K562 (cell line): ENCODE measurements at regions not wholly inside any gene's neighbourhood (a gene's known extent, or its start where the extent isn't known, plus 50 kb on each side); places are given as distances from the start of the nearest gene placed in this dataset.

Experiments used
- ARNT ChIP-seq, 2 experiments: fragments of 450-650 bp; IDR thresholded peaks; 2 replicates each; pipeline ENCODE4 v1.6.1; 2016; ENCODE audit warnings: mild to moderate bottlenecking in 1 of 2
- HMG20B ChIP-seq: fragments of 250-450 bp; sonication (Bioruptor Pico); IDR thresholded peaks from 2 replicates; pipeline ENCODE4 v1.5.0; 2021; ENCODE audit warnings: mild to moderate bottlenecking
- KHSRP ChIP-seq: fragments of 450-650 bp; IDR thresholded peaks from 2 replicates; pipeline ENCODE4 v1.6.1; 2017
- PML ChIP-seq: IDR thresholded peaks from 2 replicates; pipeline ENCODE4 v1.6.1; 2012; ENCODE audit warnings: low read length, inconsistent platforms
- PRPF4 ChIP-seq: fragments of 200-400 bp; formaldehyde crosslinking; IDR thresholded peaks from one replicate; pipeline ENCODE4 v1.6.1; 2017; ENCODE audit warnings: low read length, low read depth, mild to moderate bottlenecking; ENCODE audit not compliant: insufficient read depth, poor library complexity, severe bottlenecking
- TFAM ChIP-seq: fragments of 250-450 bp; sonication (Bioruptor Pico); conservative IDR thresholded peaks from 2 replicates; pipeline ENCODE4 v1.5.0; 2021; ENCODE audit warnings: mild to moderate bottlenecking, moderate library complexity
- TF ChIP-seq, protein P1 (sequence below): sonication (generic); formaldehyde crosslinking; IDR thresholded peaks from 2 replicates; pipeline ENCODE4 v1.8.0; 2022; ENCODE audit warnings: missing genetic modification reagents, mild to moderate bottlenecking, moderate library complexity, borderline replicate concordance
- TF ChIP-seq, protein P2 (sequence below): IDR thresholded peaks from 2 replicates; pipeline ENCODE4 v1.6.1; 2012; ENCODE audit warnings: low read depth, low read length, improper control_type of control experiment, borderline replicate concordance

DNA sequence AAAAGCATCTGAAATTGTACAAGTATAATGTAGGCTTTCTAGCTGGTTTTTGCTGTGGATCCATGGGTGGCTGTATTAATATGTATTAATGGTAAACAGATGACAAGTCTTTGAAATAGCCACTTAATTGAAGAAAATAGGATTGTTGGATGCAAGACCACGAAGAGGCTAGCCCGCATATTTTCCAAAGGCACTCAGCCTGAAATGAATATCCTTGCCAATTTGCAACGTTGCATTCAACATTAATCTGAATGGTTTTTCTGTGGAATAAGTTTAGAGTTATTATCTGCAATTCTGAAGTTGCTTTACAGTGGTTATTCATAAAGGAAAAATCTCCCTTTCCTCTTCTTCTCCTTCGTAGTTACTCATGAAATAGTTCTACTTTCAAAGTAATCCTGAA lies 86.2 kb upstream of the SPATS2L start (continued):
- TF ChIP-seq, protein P1, sequence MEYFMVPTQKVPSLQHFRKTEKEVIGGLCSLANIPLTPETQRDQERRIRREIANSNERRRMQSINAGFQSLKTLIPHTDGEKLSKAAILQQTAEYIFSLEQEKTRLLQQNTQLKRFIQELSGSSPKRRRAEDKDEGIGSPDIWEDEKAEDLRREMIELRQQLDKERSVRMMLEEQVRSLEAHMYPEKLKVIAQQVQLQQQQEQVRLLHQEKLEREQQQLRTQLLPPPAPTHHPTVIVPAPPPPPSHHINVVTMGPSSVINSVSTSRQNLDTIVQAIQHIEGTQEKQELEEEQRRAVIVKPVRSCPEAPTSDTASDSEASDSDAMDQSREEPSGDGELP (CRISPR knock-in tag): no peak
- no peak for TF ChIP-seq TFAM (CRISPR knock-in tag)
- no peak for TF ChIP-seq PRPF4
- no peak for TF ChIP-seq HMG20B (CRISPR knock-in tag)
- TF ChIP-seq, protein P2, sequence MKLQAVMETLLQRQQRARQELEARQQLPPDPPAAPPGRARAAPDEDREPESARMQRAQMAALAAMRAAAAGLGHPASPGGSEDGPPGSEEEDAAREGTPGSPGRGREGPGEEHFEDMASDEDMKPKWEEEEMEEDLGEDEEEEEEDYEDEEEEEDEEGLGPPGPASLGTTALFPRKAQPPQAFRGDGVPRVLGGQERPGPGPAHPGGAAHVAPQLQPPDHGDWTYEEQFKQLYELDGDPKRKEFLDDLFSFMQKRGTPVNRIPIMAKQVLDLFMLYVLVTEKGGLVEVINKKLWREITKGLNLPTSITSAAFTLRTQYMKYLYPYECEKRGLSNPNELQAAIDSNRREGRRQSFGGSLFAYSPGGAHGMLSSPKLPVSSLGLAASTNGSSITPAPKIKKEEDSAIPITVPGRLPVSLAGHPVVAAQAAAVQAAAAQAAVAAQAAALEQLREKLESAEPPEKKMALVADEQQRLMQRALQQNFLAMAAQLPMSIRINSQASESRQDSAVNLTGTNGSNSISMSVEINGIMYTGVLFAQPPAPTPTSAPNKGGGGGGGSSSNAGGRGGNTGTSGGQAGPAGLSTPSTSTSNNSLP: no peak
- TF ChIP-seq ARNT (IDR thresholded peaks at IDR 0.05): no peak
- no peak for TF ChIP-seq PML
- TF ChIP-seq KHSRP: no peak
